ENCODE measurements at regions not wholly inside any gene's neighbourhood (a gene's known extent, or its start where the extent isn't known, plus 50 kb on each side); places are given as distances from the start of the nearest gene placed in this dataset.
"Not testable (repeated sequence)": the region's sequence is repeated elsewhere in the genome, so short reads cannot be mapped to it uniquely, and the experiment has no call there.

DNA sequence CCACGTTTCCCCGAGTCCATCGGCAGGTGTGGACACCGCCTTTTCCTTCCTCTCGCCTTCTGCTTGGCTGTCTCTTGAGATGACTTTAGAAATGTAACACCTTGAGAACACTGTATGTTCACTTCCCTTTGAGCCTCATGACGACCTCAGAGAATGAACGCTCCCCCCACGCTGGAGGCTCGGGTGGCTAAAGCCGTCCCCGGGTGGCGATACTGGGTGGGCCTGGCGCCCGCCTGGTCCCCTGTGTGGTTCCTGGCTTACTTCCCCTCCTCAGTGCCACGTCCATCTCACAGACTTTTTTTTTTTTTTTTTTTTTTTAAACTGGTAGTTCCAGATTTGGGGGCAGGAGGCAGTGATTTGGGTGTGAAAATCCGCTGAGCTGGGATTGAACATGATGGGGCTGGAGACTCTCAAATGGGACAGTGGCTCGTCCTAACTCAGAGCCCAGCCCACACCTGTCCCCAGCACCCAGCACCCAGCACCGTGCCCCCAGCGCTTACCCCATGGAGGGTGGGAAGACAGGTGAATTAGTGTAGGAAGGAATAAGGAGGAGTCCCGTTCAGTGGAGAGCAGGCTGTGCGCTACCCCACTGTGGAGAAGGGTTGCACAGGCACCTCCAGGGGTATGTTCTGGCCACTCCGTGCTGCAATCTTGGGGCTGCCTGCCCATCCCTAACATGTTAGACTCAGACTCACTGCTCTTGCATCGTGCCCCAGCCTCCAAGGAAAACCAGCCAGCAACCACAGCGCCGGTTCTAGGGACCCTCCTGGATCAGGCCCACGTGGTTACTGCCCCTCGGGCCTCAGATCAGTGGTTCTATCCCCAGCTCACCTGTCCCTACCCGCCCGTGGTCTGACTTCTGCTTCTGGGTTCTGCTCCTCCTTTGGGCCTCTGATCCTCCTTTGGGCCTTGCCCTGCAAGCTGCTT is 174.0 kb downstream of the ASB1 start:
- no peak for DNase-seq

DNA sequence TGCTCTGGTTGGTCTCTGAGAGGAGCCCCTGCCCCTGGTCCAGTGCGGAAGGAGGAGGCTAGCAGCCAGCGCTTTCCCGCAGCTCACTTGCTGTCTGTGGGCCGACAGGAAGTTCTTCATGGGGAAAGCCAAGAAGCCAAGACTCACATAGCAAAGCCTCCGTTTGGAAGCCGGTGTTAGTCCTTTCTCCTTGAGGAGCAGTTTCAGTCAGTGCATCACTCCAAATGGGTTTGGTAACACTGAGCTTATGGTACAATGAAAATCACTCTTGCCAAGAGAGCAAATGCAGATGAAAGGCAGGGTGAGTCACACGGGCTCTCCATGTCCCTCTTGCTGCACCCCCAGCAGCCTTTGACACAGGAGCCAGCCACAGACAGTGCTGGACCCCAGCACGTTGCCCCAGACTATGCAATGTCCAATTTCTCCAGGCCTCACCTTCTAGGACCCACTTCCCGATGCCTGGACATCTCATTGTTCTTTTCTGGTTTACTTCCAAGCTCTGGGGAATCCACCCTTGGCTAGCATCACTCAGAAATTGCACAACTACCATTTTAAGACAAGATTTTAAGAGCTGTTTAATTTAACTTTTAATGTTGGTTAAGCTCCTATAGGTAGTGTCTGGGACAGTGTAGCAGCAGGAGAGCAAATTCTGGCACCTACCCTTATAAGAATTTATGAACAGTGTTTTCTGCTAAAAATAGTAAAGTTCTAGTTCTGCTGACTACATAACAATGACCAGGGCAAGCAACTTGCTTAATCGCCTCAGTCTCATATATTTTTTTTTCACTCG is 174.9 kb downstream of the ASB1 start:
- DNase-seq = no peak

DNA sequence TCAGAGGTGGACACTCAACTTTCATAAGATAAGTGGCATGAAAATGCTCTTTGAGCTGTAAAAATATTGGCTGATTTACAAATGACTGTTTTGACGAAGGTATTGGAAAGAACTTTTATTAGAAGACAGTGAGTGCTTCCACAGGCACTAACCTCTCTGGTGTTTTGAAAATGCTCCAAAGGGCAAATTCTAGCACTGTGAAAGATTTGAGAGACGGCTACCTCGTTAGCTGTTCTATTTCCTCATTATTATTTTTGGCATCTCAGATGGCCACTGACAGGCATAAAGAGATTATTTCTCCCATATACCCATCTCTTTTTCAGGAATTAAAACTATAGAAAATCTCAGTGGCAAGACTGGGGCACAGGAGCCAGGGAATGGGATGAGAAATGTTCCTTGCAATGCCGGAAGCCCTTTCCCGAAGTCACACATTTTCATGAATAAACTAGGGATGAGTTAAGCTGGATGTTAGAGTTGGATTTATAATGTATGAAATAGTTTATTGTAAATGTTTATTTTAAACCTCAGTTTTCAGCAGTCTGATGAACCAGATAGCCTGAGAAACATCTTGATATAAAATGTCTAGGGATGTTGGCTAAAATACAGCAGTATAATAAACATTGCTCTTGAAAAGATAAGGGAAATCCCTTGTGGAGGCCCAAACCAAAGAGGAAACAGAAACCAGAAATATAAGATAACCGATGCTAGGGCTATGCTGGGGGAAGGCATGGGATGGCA is 175.7 kb downstream of the ASB1 start:
- DNase-seq = no peak

DNA sequence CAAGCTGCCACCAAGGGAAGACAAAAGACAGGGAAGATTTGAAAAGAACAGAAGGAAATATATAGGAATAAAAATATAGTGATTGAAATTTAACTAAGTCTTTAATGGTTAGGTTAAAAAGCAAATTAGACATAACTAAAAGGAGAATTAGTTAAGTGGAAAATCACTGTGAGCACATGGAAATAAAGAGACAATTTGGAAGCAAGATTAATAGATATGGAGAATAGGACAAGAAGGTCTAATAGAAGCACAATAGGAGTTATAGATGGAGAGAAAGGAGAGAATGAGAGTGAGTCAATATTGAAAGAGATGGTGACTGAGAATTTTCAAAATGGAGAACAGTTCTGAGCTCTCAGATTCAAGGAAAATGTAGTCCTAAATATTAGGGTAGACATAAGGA is 176.9 kb downstream of the ASB1 start:
- no peak for DNase-seq

DNA sequence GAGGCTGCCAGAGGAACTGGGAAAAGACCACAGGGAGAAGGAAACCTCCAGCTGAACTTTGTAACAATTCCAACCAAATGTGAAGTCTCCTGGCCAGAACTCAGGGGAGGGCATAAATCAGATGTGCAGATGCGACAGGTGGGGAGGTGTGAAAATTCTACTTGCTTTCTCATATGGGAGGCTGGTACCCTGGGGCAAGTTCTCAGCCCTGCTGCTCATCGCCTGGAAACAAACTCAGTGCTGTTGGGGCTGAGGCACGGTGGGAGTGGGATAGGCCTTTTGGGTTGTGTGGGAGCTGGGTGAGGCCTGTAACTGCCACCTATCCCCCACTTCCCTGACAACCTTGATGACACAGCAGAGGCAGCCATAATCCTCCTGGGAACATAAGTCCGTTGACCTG is 179.6 kb downstream of the ASB1 start:
- no peak for DNase-seq

DNA sequence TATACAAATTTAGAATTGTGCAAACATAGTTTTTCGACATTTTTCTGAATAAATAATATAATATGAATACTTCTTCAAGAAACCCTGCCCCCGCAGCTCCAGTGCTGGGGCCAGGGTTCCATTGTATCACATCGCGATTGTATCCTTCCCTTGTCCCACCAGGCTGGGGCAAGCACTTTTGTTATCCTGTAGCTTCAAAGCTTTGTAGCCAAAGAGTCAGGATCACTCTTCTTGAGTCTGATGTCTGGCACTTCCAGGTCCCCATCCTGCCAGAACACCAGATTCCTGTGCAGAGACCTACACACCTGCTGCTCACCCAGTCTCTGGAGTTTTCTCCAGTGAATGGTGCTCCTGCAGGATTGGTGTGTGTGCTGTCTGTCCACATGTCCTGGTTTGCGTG is 186.9 kb downstream of the ASB1 start:
- DNase-seq = no peak

DNA sequence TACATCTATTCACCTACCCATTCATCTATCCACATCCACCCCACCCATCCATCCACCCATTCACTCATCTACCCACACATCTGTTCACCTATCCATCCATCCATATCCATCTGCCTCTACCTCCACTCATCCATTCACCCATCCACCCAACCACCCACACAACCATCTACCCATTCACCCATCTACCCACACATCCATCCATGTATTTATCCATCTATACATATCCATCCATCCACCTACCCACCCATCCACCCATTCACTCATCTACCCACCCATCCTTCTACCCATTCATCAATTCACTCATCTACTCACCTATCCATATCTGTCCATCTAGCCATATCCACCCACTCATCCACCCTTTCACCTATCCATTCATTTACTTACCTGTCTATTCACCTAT is 187.6 kb downstream of the ASB1 start:
- no peak for DNase-seq

DNA sequence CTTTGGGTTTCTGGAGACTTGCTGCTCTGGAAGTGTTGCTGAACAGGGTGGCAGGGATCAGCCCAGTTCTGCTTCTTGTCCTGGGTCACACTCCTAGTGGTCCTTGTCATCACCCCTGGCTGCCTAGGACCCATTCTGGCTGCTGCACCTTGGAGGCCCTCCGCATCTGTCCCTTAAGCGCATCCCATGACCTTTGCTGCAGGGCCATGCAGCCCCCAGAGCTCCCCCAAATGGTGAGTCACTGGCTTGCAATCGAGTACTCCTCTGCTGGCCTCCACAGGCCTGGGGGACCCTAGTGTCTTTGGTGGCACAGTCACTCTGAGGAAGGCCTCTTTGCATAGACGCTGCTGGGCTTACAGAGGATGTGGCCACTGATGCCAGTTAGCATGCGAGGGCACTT is 188.5 kb downstream of the ASB1 start:
- DNase-seq = no peak

DNA sequence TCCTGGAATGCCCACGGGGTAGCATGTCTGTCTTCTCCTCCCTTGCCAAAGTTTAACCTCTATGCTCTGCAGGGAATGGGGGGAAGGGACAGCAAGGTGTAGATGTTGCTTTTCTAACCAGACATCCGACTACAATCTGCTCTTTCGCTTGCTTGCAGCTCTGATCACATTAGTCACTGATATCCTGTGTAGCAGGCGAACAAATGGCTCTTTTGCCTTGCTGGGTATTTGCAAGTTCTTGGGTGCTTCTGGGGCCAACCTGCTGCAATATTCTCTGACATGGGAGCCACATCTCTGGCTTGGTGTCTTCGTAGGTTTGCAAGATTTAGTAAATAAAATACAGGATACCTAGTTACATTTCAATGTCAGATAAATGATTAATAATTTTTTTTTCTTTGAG is 190.0 kb downstream of the ASB1 start:
- no peak for DNase-seq

DNA sequence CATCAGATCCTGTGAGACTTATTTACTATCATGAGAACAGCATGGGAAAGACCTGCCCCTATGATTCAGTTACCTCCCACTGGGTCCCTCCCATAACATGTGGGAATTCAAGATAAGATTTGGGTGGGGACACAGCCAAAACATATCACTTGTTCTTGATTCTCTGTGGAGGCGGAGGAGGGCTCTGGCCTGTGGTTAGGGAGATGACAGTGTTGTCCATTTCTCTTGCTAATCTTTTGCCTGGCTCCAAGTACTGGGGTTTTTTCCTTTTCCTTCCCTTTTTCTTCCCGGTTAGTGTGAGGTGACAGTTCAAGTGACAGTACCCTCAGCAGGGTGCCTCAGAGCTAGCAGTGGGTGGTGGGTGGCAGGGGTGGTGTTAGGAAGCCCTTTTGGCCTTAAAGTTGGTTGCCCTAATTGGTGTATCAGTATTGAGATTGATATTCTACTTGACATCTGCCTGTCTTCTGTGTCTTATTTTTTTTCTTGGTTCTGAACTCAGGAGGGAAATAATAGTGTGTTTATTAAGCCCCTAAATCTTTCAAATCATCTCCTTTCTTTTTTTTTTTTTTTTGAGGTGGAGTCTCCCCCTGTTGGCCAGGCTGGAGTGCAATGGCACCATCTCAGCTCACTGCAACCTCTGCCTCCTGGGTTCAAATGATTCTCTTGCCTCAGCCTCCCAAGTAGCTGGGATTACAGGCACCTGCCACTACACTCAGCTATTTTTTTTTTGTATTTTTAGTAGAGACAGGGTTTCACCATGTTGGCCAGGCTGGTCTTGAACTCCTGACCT is 192.0 kb downstream of the ASB1 start:
- DNase-seq = not testable (repeated sequence)

DNA sequence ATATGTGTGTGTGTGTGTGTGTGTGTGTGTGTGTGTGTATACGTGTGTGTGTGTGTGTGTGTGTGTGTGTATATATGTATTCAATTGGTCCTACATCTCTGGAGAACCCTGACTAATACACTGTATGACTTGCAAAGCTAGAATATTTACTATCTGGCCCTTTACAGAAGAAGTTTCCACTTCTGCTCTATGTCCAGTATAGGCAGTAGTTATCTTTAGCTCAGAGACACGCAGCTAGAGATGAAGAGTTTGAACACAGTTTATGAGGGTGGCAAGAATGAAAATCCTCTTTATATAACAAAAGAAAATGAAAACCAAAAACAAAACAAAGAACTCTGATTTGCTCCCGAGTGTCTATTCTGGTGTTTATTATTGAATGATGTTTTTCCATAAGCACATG is 201.2 kb downstream of the ASB1 start:
- DNase-seq = no peak

DNA sequence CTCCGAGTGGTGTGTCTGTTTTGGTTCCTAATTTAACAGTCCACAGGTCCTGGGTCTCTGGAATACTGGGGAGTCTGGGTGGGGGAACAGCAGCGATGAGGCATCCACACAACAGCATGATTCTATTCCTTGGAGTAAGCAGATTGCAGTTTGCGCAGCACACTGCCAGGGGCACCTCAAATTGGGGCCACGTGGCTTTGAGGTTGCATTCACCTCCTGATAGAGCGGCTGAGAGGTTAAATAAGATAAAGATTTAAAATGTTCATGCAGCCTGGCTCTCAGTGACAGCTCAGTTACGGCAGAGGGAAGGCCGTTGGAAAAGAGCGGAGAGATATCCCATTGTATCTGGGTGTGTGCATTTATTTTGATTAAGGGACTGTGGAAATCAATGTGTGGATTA is 202.3 kb downstream of the ASB1 start:
- no peak for DNase-seq

DNA sequence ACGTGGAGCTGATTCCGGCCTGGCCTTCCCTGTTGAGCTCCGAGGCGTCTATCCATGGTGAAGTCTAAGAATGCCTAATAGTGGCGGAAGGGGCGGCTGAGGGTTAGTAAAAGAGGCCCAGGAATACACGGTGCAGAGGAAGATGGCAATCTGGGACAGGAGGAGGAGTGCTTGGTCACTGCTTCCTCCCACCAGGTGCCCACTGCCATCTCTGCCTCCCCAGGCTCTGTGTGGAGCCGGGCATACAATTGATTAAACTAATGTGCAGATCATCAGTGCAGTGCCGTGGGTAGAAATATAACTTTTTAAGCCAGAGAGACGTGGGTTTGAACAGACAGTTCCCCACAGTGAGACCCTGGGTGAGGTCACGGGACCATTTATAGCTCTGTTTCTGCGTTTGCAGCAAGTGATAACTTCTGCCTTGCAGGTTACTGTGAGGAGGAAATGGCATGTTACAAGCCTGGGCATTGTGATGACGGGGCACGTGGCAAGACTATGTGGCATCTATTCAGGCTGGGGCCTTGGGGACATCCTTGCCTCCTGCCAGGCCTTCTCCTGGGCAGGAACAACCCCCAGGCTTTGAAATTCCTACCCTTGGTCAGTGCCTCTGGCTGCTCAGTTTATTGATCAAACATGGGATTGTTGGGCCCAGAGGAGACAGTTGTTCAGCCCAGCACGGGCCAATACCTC is 204.9 kb downstream of the ASB1 start:
- DNase-seq = no peak

DNA sequence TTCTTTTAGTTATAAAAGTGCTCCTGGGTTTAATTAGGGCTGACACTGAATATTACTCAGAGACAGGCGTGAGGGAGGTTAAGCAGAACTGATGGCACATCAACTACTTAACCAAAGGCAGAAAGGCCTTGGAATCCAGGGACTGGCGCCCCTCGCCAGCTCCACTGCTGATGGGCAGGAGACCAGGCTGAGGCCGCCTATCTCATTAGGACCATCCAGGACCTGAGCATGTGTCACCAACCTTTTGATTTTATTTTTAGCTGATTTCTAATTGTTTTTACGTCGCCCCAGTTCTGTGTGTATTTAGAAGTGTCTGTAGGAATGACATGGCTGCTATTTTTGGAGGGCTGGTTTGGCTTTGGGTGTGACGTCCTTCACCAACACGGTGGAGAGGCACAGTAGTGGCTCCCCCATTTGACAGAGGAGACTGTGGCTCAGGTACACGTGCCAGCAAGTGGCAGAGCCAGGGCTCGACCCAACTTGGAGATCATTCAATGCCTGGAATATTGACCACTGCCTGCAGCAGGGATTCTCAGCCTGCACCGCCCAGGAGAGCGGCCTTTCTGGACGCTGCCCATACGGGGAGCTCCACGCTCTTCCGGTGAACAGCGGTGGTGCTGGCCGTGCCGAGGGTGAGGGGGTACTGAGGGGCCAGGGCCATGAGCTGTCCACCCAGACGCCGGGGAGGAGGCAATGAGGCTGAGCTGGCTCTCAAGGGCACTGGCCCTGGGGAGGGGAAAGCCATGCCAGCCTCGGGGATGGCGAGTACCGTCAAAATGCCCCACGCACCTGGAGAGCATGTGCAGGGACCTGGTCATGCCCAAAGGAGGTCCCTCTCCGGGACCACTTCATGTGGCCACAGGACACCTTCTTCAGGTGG is 205.7 kb downstream of the ASB1 start:
- DNase-seq = no peak

DNA sequence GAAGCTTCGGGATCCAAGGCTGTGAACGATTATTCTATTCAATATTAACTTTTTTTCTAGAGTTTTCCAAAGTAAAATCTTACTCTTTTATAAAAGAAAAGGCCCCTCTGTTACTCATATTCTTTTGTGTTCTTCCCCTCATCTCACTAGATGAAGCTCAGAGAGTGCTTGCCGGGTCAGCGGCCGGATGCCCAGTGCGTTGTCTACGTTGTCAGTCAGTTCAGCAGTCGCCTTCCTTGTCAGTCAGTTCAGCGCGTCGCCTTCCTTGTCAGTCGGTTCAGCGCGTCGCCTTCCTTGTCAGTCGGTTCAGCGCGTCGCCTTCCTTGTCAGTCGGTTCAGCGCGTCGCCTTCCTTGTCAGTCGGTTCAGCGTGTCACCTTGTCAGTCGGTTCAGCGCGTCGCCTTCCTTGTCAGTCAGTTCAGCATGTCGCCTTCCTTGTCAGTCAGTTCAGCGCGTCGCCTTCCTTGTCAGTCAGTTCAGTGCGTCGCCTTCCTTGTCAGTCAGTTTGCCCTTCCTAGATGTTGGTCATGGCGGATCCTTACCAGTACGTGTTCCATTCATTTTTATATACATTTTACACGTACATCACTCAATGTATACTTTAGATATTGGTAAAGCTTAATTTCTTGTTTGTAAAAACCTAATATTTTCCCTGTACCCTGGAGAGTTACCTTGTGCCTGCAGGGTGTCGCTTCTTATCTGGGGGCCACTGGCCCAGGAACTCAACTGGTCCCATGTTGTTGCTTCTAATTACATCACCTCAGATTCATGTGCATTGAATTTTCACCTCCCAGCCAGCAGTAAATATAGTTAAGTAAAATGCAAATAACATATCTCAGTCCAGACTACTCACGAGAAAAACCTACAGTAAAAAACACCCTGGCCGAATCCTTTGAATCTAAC is 206.9 kb downstream of the ASB1 start:
- no peak for DNase-seq

DNA sequence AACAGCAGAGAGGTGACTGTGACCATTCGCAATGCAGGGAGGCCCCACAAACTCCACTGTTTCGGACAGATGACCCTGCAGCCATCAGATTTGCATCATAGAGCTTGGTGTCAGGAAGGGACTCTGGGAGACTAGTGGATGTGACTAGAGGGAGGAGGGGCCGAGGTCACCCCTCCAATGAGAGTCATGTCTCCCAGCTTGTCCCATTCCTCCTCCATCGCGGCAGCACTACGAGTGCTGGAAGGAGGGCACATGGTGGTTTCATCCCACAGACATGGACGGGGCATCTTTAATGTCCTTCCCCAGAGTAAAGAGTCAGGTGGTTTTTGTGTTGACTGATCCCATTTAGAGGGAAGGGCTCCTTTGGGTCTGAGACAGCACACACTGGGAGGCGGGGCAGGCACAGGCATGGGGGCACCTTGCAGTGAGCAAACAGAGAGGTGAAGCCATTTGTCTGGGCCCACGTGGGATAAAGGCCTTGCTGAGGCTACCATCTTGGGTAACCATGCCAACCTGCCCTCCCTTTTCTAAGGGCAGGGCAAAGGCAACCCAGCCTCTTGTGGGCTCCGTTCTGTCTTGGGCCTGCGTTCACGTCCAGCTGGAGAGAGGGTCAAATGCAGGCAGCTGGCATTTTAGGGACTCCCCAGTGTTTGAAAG is 208.1 kb downstream of the ASB1 start:
- DNase-seq = no peak

DNA sequence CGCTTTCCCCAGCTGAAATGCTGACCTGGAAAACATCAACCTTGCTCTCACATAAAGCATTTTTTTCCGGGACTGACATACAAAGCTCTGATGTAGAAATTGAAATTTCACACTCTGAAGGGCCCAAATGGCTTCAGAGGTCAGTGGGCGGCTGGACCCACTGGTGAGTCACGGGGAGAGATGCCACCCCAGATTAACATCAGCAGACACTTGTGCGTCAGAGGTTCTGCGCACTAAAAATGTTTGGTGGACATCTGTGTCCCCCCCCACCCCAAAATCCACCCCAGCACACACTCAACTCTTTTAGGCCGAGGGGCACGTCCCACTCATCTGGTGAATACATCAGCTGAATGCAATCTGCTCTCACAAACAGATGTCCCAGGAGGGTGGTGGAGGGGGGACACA is 208.9 kb downstream of the ASB1 start:
- DNase-seq = no peak

DNA sequence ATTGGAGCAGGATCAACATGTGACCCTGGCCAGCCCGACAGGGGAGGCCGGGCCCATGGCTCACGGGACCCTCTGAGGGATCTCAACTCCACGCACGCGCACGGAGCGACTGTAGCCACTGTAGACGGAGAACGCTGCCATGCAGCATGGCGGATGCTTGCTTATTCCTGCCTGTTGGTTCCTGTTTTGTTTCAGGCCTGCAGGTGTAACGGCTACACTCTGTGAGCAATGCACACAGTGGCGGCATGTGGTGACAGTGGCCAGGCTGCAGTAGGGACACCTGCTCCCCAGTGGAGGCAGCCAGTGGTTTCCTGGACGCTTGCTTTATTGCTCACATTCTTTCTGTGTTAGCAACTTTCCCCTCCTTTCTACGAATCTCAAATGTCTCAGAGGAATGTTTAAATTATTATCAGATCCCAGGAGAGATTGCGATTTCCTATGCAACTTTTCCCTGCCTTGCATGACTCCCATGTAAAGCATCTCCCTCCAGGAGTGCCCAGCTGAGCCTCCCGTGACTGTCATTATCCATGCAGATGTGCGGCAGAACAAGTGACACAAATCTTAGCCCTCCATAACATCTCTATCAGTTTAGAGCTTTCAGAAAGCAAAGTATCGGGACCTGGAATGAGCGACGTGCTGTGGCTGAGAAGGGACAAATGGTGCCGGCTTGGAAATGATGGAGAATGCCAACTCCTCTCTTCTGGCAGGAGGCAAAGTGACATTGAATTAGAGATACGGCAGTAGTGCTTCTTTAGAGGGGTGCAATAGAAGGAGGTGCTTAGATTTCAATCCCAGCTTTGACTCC is 209.7 kb downstream of the ASB1 start:
- DNase-seq = no peak
